ENCODE measurements at regions not wholly inside any gene's neighbourhood (a gene's known extent, or its start where the extent isn't known, plus 50 kb on each side); places are given as distances from the start of the nearest gene placed in this dataset.

- TF ChIP-seq CTCF (IDR thresholded peaks at IDR 0.05; ENCODE audit: low read length) (no peak), EZH2 (optimal IDR thresholded peaks at IDR 0.05; ENCODE audit: low read depth, low read length) (no peak), EZH2phosphoT487 (IDR thresholded peaks at IDR 0.05; ENCODE audit: low read length) (no peak)
Measured at GRCh38 chr19:20397292-20397691, 168.3 kb downstream of the ZNF737 start.

All from MM.1S (cell line).